COLO668 (cell line): ENCODE measurements at regions not wholly inside any gene's neighbourhood (a gene's known extent, or its start where the extent isn't known, plus 50 kb on each side); places are given as distances from the start of the nearest gene placed in this dataset.

Experiments used
- DNase-seq: peaks from one replicate; lab custom pipeline; 2025; ENCODE audit not compliant: unreplicated experiment; lab: John Stamatoyannopoulos, UW

- DNase-seq: no peak
Observed at GRCh38 chr16:65991149-65991701, 375.3 kb upstream of the CDH5 start.

DNA sequence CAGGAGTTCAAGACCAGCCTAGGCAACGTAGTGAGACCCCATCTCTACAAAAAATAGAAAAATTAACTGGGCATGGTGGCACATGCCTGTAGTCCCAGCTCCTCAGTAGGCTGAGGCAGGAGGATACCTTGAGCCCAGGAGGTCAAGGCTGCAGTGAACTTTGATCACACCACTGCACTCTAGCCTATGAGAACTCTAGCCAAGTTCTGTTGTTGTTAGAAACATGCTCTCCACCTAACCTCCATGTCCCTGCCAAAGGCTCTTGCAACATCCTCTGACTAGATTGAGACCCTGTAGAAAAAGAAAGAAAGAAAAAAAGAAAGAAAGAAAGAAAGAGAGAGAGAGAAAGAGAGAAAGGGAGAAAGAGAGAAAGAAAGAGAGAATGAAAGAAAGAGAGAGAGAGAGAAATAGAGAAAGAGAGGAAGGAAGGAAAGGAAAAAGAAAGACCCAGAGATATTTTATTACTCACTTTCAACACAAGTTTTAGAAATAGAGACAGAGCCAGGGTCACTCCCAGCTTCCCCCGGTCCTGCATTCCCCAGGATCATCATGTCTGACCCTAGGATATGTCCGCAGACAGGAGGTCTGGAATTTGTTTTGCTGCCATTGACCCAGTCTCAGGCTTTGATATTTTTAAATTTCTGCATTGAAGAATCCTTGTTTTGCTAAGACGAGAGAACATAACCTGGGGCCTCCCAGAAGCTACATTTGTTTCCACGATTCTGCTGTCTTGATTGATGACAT, 376.5 kb upstream of the CDH5 start:
- DNase-seq: no peak

DNA sequence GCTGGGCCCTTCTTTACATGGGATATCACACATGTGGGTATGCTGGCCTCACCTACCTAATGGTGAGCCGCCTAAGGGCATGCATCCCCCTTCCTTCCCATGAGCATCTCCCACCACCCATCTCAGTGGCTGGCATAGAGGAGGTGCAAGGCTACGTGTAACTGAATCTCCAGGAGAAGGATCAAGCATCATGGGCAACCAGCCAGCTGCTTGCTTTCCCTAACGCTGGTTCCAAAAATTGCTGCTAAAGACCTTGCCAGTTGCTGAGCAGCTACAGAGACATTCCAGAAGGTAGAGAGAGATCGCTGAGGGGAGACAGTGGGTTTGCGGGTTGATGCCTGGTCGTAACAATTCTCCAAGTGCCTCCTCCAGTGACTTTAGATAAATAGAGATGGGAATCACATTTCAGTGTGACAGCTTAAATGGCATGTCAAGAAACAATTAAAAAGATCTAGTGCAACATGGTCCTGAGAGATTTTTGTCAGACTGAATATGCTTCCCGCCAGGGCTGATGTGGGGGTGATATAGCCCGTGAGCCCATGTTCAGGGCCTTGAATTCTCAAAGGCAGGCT, 378.4 kb upstream of the CDH5 start:
- no peak for DNase-seq

DNA sequence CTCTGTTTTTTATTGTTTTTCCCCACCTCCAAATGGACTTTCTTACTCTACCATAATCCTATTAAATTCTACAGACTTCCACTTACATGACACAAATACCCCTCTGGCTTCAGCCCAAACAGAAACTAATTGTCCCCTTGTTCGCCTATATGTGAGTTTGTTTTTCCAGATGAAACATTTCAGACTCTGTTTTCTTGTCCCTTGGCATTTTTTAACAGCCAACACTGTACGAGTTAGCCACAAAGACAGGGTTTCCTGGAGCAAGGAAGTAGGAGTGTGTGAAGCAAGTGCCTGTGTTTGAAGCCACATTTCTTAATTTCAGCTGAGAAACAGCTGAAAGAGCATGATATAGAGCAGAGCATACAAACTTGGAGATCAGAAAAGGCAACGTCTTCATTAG, 382.2 kb upstream of the CDH5 start:
- no peak for DNase-seq

GRCh38 chr16:65981057-65981456, 385.4 kb upstream of the CDH5 start:
- DNase-seq: no peak

DNA sequence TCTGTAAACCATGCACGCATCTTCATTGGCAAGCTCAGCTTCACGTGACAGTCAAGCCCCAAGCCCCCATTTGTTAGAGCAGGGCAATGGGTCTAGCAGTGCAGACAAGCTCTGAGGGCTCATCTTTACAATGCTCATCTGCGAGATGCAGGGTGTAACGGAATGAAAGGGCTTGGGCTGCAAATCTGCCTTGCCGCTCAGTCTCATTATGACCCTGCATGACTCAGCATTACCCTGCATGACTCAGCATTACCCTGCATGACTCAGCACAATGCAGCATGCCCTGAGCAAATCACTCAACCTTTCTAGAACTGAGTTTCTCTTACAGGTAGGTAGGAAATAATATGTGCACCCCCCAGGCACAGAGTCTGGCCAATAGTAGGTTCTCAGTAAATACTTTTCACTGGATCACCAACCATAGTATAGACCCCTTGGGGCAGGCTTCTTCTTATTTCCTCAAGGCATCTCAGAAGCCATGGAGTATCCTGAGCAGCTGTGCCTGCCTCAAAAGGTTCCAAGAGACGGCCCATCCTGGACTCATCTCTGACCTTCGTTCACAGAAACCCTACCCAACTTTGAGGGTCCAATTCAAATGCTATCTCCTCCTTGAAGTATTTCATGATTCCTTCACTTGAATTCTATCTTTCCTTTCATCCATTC, 391.3 kb upstream of the CDH5 start:
- DNase-seq: peak; percentile 9

DNA sequence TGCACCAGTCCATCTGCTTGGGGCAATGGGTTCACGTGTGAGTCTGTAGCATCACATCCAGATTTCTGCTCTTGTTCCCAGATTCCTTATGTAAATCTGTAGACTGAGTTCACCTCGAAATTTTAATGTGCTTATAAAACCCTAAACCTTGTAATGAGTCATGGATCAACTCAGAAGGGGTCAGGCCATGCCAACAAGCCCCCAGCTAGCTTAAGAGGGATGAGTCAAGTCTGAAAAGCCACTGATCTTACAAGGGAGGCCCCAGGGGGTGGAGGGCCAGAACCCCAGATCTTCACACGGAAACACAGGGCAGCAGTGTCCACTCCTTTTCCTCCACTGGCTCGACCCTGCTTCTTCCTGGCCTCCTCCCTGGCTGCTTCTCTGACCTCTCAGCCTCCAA, 399.1 kb upstream of the CDH5 start:
- DNase-seq: no peak

GRCh38 chr16:65965628-65966027, 400.9 kb upstream of the CDH5 start:
- no peak for DNase-seq

DNA sequence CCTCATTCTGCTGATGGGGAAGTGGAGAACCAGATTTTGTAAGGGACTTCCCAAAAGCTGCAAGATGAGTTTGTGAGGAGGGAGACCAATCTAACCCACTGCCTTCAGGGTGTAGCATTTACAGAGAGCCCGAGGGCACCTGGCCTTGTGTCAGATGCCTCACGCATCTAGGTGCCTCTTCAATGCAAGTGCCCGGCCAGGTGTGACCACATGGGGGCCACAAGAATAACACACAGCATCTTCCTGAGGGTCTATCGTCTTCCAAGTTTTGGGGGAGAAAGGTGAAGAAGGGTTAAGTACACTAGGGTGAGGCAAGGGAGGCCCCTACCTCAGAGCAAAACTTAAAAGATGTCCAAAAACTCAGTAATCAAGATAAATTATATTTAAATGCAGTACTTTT, 401.7 kb upstream of the CDH5 start:
- peak; percentile 40 for DNase-seq

GRCh38 chr16:65961476-65962143, 404.9 kb upstream of the CDH5 start:
- DNase-seq: no peak

- no peak for DNase-seq
Observed at GRCh38 chr16:65959983-65960382, 406.5 kb upstream of the CDH5 start.

GRCh38 chr16:65958086-65958485, 408.4 kb upstream of the CDH5 start:
- DNase-seq: no peak

DNA sequence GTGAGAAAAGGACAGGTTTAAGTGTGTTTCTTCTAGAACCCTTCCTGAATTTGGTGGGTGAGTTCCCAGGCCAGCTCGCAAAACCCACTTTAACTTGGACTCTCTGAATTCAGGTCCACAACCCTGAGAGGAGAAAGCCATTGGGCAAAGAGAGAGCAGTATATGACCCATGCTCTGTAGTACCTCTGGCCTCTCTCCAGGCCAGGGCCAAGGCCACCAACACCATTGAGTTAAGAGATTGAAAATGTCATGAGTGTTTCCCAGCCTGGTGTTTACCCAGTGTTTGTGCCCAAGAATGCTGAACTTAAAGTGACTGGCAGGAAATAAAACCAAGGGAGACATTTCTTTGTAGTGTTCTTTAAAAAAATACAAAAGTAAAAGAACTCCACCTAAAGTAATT, 410.4 kb upstream of the CDH5 start:
- DNase-seq: no peak

DNA sequence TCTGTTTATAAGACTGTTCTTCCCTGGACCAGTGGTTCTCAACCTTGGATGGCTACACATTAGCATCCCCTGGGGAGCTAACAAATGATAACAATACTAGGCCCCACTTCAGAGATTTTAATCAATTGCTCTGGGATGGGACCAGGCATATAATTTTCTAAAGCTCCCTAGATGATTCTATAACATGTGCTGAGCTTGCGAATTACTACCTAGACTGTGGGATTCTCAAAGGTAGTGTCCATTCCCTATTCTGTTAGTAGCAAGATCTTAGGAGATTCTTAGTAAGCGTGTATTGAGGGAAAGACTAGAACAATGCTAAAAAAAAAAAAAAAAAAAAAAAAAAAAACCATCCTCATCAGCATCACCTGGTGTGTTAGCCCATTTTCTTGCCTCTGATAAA, 412.0 kb upstream of the CDH5 start:
- DNase-seq: no peak

GRCh38 chr16:65950211-65950610, 416.3 kb upstream of the CDH5 start:
- no peak for DNase-seq

DNA sequence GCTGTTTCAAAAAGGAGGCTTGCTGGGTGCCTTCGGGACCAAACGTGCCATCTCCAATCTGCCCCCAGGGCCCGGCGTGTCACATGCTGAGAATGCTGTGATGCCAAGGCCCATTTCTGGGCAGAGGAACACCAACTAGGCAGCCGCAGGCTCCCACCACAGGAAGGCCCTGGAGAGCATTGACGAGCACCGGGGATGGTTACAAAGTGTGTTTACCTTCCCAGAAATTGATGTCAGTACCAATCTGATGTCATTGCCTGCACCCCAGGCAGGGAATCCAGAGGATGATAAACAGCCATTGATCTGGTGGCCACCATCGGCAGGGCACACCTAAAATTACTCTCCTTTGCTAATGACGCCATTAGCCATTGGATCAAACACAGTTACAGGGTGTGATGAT, 418.1 kb upstream of the CDH5 start:
- no peak for DNase-seq

GRCh38 chr16:65947951-65948350, 418.5 kb upstream of the CDH5 start:
- no peak for DNase-seq

- DNase-seq: no peak
Observed at GRCh38 chr16:65945493-65945892, 421.0 kb upstream of the CDH5 start.

DNA sequence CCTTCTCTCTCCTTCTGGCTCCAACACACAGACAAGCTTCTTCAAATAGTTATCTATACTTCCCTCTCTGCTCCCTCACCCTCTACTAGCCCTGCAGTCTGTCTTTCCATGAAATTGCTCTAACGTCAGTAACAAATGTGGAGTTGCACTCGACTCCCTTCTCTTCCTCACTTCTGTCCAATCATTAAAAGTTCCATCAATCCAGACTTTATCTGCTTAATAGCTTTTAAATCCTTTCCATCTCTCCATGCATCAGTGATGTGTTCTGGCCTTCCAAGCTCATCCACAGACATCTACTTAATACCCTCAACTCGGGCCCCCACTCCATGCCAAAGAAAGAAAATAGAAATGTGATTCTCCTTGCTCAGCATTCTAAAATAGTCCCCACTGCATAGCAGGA, 422.1 kb upstream of the CDH5 start:
- no peak for DNase-seq

GRCh38 chr16:65940711-65941110, 425.8 kb upstream of the CDH5 start:
- DNase-seq: no peak

- DNase-seq: no peak
Observed at GRCh38 chr16:65938083-65938482, 428.4 kb upstream of the CDH5 start.

DNA sequence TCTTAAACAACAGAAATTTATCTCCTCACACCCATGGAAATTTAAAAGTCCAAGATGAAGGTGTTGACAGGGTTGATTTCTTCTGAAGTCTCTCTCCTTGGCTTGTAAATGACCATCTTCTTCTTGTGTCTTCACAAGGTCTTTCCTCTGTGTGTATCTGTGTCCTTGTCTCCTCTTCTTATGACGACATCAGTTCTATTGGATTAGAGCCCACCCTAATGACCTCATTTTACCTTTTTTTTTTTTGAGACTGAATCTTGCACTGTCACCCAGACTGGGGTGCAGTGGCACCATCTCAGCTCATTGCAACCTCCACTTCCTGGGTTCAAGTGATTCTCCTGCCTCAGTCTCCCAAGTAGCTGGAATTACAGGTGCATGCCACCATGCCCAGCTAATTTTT, 429.0 kb upstream of the CDH5 start:
- no peak for DNase-seq
